IMR-90 (cell line): ENCODE measurements at regions not wholly inside any gene's neighbourhood (a gene's known extent, or its start where the extent isn't known, plus 50 kb on each side); places are given as distances from the start of the nearest gene placed in this dataset.

ENCODE experiments used
- ATAC-seq: fragments of 200-7000 bp; cut with Tn5 transposase; 2 replicates; pipeline ENCODE4 v1.9.1; 2020; ENCODE audit warnings: low read depth, mild to moderate bottlenecking, moderate library complexity
- BruUV-seq: library from RNA; stranded (reverse); fragments of 400-500 nt; replicated peaks from 2 replicates; lab custom pipeline; 2021; lab: Mats Ljungman, UMichigan
- CTCF ChIA-PET: fragments of 300-600 bp; formaldehyde crosslinking; extraction: SDS; loops from one replicate; lab custom pipeline; 2021; ENCODE audit warnings: antibody characterized with exemption; lab: Yijun Ruan, JAX
- POLR2A ChIA-PET: fragments of 300-600 bp; sonication (Branson Sonifier 250); formaldehyde crosslinking; loops from one replicate; lab custom pipeline; 2022; ENCODE audit warnings: antibody characterized with exemption; ENCODE audit not compliant: unreplicated experiment; lab: Charles Lee
- DNase-seq: peaks from one replicate; pipeline ENCODE4 v3.0.0; 2013
- H2AFZ ChIP-seq: replicated peaks from 2 replicates; pipeline ENCODE3; 2013; ENCODE audit warnings: low read length, mild to moderate bottlenecking; ENCODE audit not compliant: poor library complexity
- H2AK5ac ChIP-seq: 2 replicates; pipeline ENCODE4 v1.6.1; 2013; ENCODE audit warnings: low read depth, low read length, inconsistent platforms
- H2AK9ac ChIP-seq: replicated peaks from 2 replicates; pipeline ENCODE3; 2013; ENCODE audit warnings: mild to moderate bottlenecking, low read depth, low read length, moderate library complexity; ENCODE audit not compliant: poor library complexity
- H2BK120ac ChIP-seq: 2 replicates; pipeline ENCODE4 v1.6.1; 2013; ENCODE audit warnings: low read depth, low read length, inconsistent platforms
- H2BK15ac ChIP-seq: 3 replicates; pipeline ENCODE4 v1.6.1; 2013; ENCODE audit warnings: low read depth, low read length, inconsistent platforms
- H2BK20ac ChIP-seq: 2 replicates; pipeline ENCODE4 v1.6.1; 2013; ENCODE audit warnings: low read depth, mild to moderate bottlenecking, inconsistent platforms, low read length, moderate library complexity
- H2BK5ac ChIP-seq: 2 replicates; pipeline ENCODE4 v1.6.1; 2013; ENCODE audit warnings: mild to moderate bottlenecking, low read depth, low read length, inconsistent platforms; ENCODE audit not compliant: poor library complexity, severe bottlenecking
- H3K14ac ChIP-seq: replicated peaks from 2 replicates; pipeline ENCODE4 v1.6.1; 2013; ENCODE audit warnings: low read depth, low read length, inconsistent platforms
- H3K18ac ChIP-seq: 2 replicates; pipeline ENCODE4 v1.6.1; 2013; ENCODE audit warnings: low read depth, low read length, control low read depth
- H3K23ac ChIP-seq: 2 replicates; pipeline ENCODE4 v1.6.1; 2013; ENCODE audit warnings: low read depth, low read length, inconsistent platforms
- H3K27ac ChIP-seq: 2 replicates; pipeline ENCODE4 v1.5.1; 2013; ENCODE audit warnings: mild to moderate bottlenecking, control low read depth, low read length; ENCODE audit not compliant: insufficient read depth
- H3K27me3 ChIP-seq: 2 replicates; pipeline ENCODE4 v1.6.1; 2013; ENCODE audit warnings: low read length; ENCODE audit not compliant: control insufficient read depth, insufficient read depth
- H3K36me3 ChIP-seq: 2 replicates; pipeline ENCODE4 v1.6.1; 2013; ENCODE audit warnings: low read length, mixed read lengths; ENCODE audit not compliant: control insufficient read depth, insufficient read depth
- H3K4ac ChIP-seq: 2 replicates; pipeline ENCODE4 v1.6.1; 2013; ENCODE audit warnings: low read depth, low read length, inconsistent platforms
- H3K4me1 ChIP-seq: 2 replicates; pipeline ENCODE4 v1.6.1; 2013; ENCODE audit warnings: low read length, mixed read lengths; ENCODE audit not compliant: control insufficient read depth, insufficient read depth
- H3K4me2 ChIP-seq: 2 replicates; pipeline ENCODE4 v1.6.1; 2013; ENCODE audit warnings: low read depth, mild to moderate bottlenecking, control low read depth, low read length, moderate library complexity
- H3K4me3 ChIP-seq: 2 replicates; pipeline ENCODE4 v1.5.1; 2013; ENCODE audit warnings: low read depth, mild to moderate bottlenecking, control low read depth, low read length, moderate library complexity; ENCODE audit not compliant: insufficient read depth
- H3K56ac ChIP-seq: 2 replicates; pipeline ENCODE4 v1.6.1; 2013; ENCODE audit warnings: low read length, inconsistent platforms; ENCODE audit not compliant: insufficient read depth; ENCODE audit errors: extremely low read depth
- H3K79me1 ChIP-seq, 2 experiments: 2 replicates each; pipeline ENCODE4 v1.6.1; 2013; ENCODE audit warnings: low read length in 2 of 2, inconsistent platforms in 1 of 2, low read depth in 1 of 2
- H3K9ac ChIP-seq: 2 replicates; pipeline ENCODE4 v1.6.1; 2013; ENCODE audit warnings: low read depth, low read length, control low read depth
- H3K9me1 ChIP-seq: 2 replicates; pipeline ENCODE4 v1.6.1; 2013; ENCODE audit warnings: low read length, inconsistent platforms; ENCODE audit not compliant: insufficient read depth
- H3K9me3 ChIP-seq: 2 replicates; pipeline ENCODE4 v1.6.1; 2013; ENCODE audit warnings: low read length; ENCODE audit not compliant: control insufficient read depth, insufficient read depth
- H4K20me1 ChIP-seq: 2 replicates; pipeline ENCODE4 v1.6.1; 2013; ENCODE audit warnings: low read length, inconsistent platforms; ENCODE audit not compliant: insufficient read depth
- H4K5ac ChIP-seq: 2 replicates; pipeline ENCODE4 v1.6.1; 2013; ENCODE audit warnings: mild to moderate bottlenecking, low read depth, low read length, control low read depth
- H4K8ac ChIP-seq, 2 experiments: 2 replicates each; pipeline ENCODE4 v1.6.1; 2013; ENCODE audit warnings: low read depth in 2 of 2, low read length in 2 of 2, control low read depth in 1 of 2, inconsistent platforms in 1 of 2
- H4K91ac ChIP-seq: 2 replicates; pipeline ENCODE4 v1.6.1; 2013; ENCODE audit warnings: low read depth, low read length, inconsistent platforms; ENCODE audit not compliant: insufficient read depth
- BHLHE40 ChIP-seq: fragments of 150-350 bp; IDR thresholded peaks from 2 replicates; pipeline ENCODE4 v1.6.1; 2016; ENCODE audit warnings: mild to moderate bottlenecking, low read depth, low read length
- CEBPB ChIP-seq: IDR thresholded peaks from 2 replicates; pipeline ENCODE4 v1.6.1; 2012; ENCODE audit warnings: low read depth, low read length, improper control_type of control experiment
- CHD1 ChIP-seq: IDR thresholded peaks from 2 replicates; pipeline ENCODE4 v1.6.1; 2012; ENCODE audit warnings: low read depth, low read length, improper control_type of control experiment
- CTCF ChIP-seq: conservative IDR thresholded peaks from 2 replicates; pipeline ENCODE4 v1.5.1; 2012; ENCODE audit warnings: mild to moderate bottlenecking, low read depth, low read length, improper control_type of control experiment
- ELK1 ChIP-seq: fragments of 150-350 bp; IDR thresholded peaks from 2 replicates; pipeline ENCODE4 v1.6.1; 2016; ENCODE audit warnings: low read depth, mild to moderate bottlenecking, low read length, moderate library complexity, borderline replicate concordance
- FOS ChIP-seq: fragments of 150-350 bp; IDR thresholded peaks from 2 replicates; pipeline ENCODE4 v1.6.1; 2016; ENCODE audit warnings: low read depth, low read length
- MAFK ChIP-seq: IDR thresholded peaks from 2 replicates; pipeline ENCODE4 v1.6.1; 2012; ENCODE audit warnings: low read depth, low read length, improper control_type of control experiment
- MAZ ChIP-seq: IDR thresholded peaks from 2 replicates; pipeline ENCODE4 v1.6.1; 2012; ENCODE audit warnings: low read depth, mild to moderate bottlenecking, low read length, improper control_type of control experiment, moderate library complexity, borderline replicate concordance
- MXI1 ChIP-seq: IDR thresholded peaks from 2 replicates; pipeline ENCODE4 v1.6.1; 2012; ENCODE audit warnings: low read depth, mild to moderate bottlenecking, low read length, moderate library complexity, borderline replicate concordance
- NFE2L2 ChIP-seq: fragments of 150-350 bp; IDR thresholded peaks from 2 replicates; pipeline ENCODE4 v1.6.1; 2016; ENCODE audit warnings: low read depth, mild to moderate bottlenecking, low read length
- POLR2A ChIP-seq: IDR thresholded peaks from 2 replicates; pipeline ENCODE4 v1.6.1; 2012; ENCODE audit warnings: mild to moderate bottlenecking, low read depth, low read length
- RAD21 ChIP-seq: IDR thresholded peaks from 2 replicates; pipeline ENCODE4 v1.6.1; 2012; ENCODE audit warnings: low read length, improper control_type of control experiment
- RCOR1 ChIP-seq: IDR thresholded peaks from 2 replicates; pipeline ENCODE4 v1.6.1; 2012; ENCODE audit warnings: mild to moderate bottlenecking, low read length, improper control_type of control experiment; ENCODE audit not compliant: insufficient replicate concordance
- RFX5 ChIP-seq: IDR thresholded peaks from 2 replicates; pipeline ENCODE4 v1.8.0; 2012; ENCODE audit warnings: low read depth, mild to moderate bottlenecking, low read length, moderate library complexity
- SMC3 ChIP-seq: fragments of 150-350 bp; IDR thresholded peaks from 2 replicates; pipeline ENCODE4 v1.6.1; 2016; ENCODE audit warnings: low read depth, mild to moderate bottlenecking, antibody characterized with exemption, low read length, moderate library complexity
- USF2 ChIP-seq: fragments of 150-350 bp; IDR thresholded peaks from 2 replicates; pipeline ENCODE4 v1.6.1; 2017; ENCODE audit warnings: mild to moderate bottlenecking, antibody characterized with exemption, low read length, low read depth
- WGBS, 2 experiments: methylation state at CpG; one replicate each; pipeline versions ENCODE4 v1.1.5 to v1.1.7; 2013; ENCODE audit warnings: missing lambda C conversion rate in 2 of 2; ENCODE audit not compliant: insufficient read length in 1 of 2; ENCODE audit errors: extremely low coverage in 2 of 2; 5-methylcytosine and 5-hydroxymethylcytosine counted together
- dilution Hi-C: fragments of 300-500 bp; cut with HindIII; formaldehyde crosslinking; loops from one replicate; pipeline ENCODE4 v1.14.3; 2018; ENCODE audit warnings: low sequenced_read_pairs; ENCODE audit not compliant: unreplicated experiment
- in situ Hi-C: fragments of 300-500 bp; cut with MboI; formaldehyde crosslinking; loops from 3 replicates; pipeline ENCODE4 v1.14.3; 2019; ENCODE audit warnings: low sequenced_read_pairs, inconsistent platforms, mixed read lengths
- intact Hi-C: fragments of 100-400 bp; cut with micrococcal nuclease; formaldehyde crosslinking; loops from 2 replicates; pipeline ENCODE4 v1.10.0; 2022

GRCh38 chr9:106752581-106752980 is 110.4 kb upstream of the ZNF462 start:
- no TSS peak for BruUV-seq
- Histone ChIP-seq H3K79me1 (no peaks in the 10 kb centered on the region), H3K4me2 (no peak overlapping the region), H3K9ac (no peak overlapping the region), H2AK9ac (no peak overlapping the region), H3K9me1 (0 out of 2 replicates have a peak, but pooled peaks cover 4% of the 10 kb centered on the region), H3K23ac (no peak overlapping the region), H4K8ac (no peak overlapping the region), H3K4ac (no peak overlapping the region), H3K27me3 (no peaks in the 10 kb centered on the region; the same call in 1 of the 2 replicates), H2BK120ac (no peak overlapping the region), H2BK20ac (no peak overlapping the region), H3K56ac (no peak overlapping the region), H2AK5ac (no peak overlapping the region), H2BK5ac (no peak overlapping the region), H2AFZ (no peak overlapping the region), H3K14ac (no peak overlapping the region), H2BK15ac (no peak overlapping the region), H4K20me1 (no peaks in the 10 kb centered on the region), H4K91ac (no peak overlapping the region), H3K4me3 (no peak overlapping the region), H3K18ac (no peak overlapping the region), H3K4me1 (peaks cover 3% of the 10 kb centered on the region; the same call in 1 of the 2 replicates), H4K5ac (no peak overlapping the region), H3K36me3 (no peaks in the 10 kb centered on the region), H3K9me3 (no peaks in the 10 kb centered on the region), H3K27ac (no peak overlapping the region)
- DNase-seq (peak; percentile 8), ATAC-seq (no peak; the same call in 1 of the 2 replicates)
- no CpG with 5 or more reads among the region's 3 CpGs for WGBS, 2 experiments
- in situ Hi-C loops (no loop called here), dilution Hi-C loops (no loop called here), intact Hi-C loops (no loop called here)
- ChIA-PET POLR2A (no interaction called here), CTCF (interaction anchor here (0.8 kb wide), 1 partner anchor 12 kb away, joined by 3 read pairs; no protein-coding TSS in a partner anchor)
- TF ChIP-seq MXI1 (no peak), NFE2L2 (no peak), SMC3 (no peak), CTCF (no peak), ELK1 (no peak), RAD21 (no peak), POLR2A (no peak), CHD1 (no peak), CEBPB (no peak), USF2 (no peak), RCOR1 (no peak), MAFK (no peak), FOS (no peak), MAZ (no peak), RFX5 (no peak), BHLHE40 (no peak)
